K562 (cell line): ENCODE measurements at regions not wholly inside any gene's neighbourhood (a gene's known extent, or its start where the extent isn't known, plus 50 kb on each side); places are given as distances from the start of the nearest gene placed in this dataset.

ENCODE experiments used
- ATAC-seq: fragments of 200-7000 bp; cut with Tn5 transposase; 3 replicates; pipeline ENCODE4 v1.9.1; 2020; ENCODE audit warnings: moderate library complexity
- BruUV-seq: library from RNA; stranded (reverse); fragments of 400-500 nt; replicated peaks from 2 replicates; lab custom pipeline; 2021; lab: Mats Ljungman, UMichigan
- CTCF ChIA-PET: fragments of 300-600 bp; formaldehyde crosslinking; extraction: SDS; loops from one replicate; lab custom pipeline; 2021; ENCODE audit warnings: low intra/inter-chr PET ratio; lab: Yijun Ruan, JAX
- POLR2A ChIA-PET: fragments of 300-600, 350-650 bp; sonication (Branson Sonifier 250); formaldehyde crosslinking; extraction: SDS; loops from one replicate; lab custom pipeline; 2021; ENCODE audit warnings: antibody characterized with exemption, inconsistent platforms; lab: Yijun Ruan, JAX
- DNase-seq, 4 experiments: peaks; one replicate each; pipeline versions ENCODE4 v3.0.0 to v3.0.0-alpha.2; 2011 to 2018; ENCODE audit warnings: low spot score in 3 of 4, mixed read lengths in 3 of 4; ENCODE audit errors: extremely low read depth in 1 of 4
- FAIRE-seq: peaks from 2 replicates; lab custom pipeline; 2011; peaks lifted over from hg19 to GRCh38; lab: Jason Lieb, UNC
- H2AFZ ChIP-seq: 2 replicates; pipeline ENCODE4 v1.6.0; 2011; ENCODE audit warnings: low read depth, low read length, control low read depth, inconsistent platforms
- H3K27ac ChIP-seq: fragments of 200-600 bp; 3 replicates; pipeline ENCODE4 v1.8.0; 2011; ENCODE audit warnings: low read depth, mild to moderate bottlenecking, control low read depth, inconsistent platforms, low read length, moderate library complexity, mixed read lengths; ENCODE audit errors: extremely low read depth
- H3K27me3 ChIP-seq, 2 experiments: fragments of 300-600 bp in 1 of 2; 2 replicates in 1 of 2; 3 replicates in 1 of 2; pipeline versions ENCODE4 v1.6.0 to v1.8.0; 2011; ENCODE audit warnings: inconsistent platforms in 2 of 2, low read length in 2 of 2, mild to moderate bottlenecking in 1 of 2, mixed read lengths in 1 of 2, moderate library complexity in 1 of 2; ENCODE audit not compliant: control insufficient read depth in 2 of 2, insufficient read depth in 2 of 2
- H3K36me3 ChIP-seq: fragments of 300-600 bp; 3 replicates; pipeline ENCODE4 v1.8.0; 2011; ENCODE audit warnings: mild to moderate bottlenecking, low read length, inconsistent platforms; ENCODE audit not compliant: control insufficient read depth, insufficient read depth
- H3K4me1 ChIP-seq, 2 experiments: fragments of 200-600 bp in 1 of 2; replicated peaks in 1 of 2; 2 replicates in 1 of 2; 3 replicates in 1 of 2; pipeline versions ENCODE4 v1.5.1 to v1.8.0; 2011; ENCODE audit warnings: inconsistent platforms in 2 of 2, low read length in 2 of 2, mild to moderate bottlenecking in 1 of 2, mixed read lengths in 1 of 2, moderate library complexity in 1 of 2; ENCODE audit not compliant: control insufficient read depth in 2 of 2, insufficient read depth in 2 of 2
- H3K4me2 ChIP-seq: 2 replicates; pipeline ENCODE4 v1.6.1; 2011; ENCODE audit warnings: low read length, control low read depth, inconsistent platforms, mixed read lengths; ENCODE audit not compliant: insufficient read depth
- H3K4me3 ChIP-seq: fragments of 200-600 bp; sonication (generic), shearing (Covaris generic); 2 replicates; pipeline ENCODE4 v1.5.1; 2016; ENCODE audit warnings: control low read depth, inconsistent platforms
- H3K79me2 ChIP-seq: fragments of 200-600 bp; 3 replicates; pipeline ENCODE4 v1.8.0; 2011; ENCODE audit warnings: low read length, inconsistent platforms; ENCODE audit not compliant: control insufficient read depth, insufficient read depth
- H3K9ac ChIP-seq, 2 experiments: 2 replicates each; pipeline versions ENCODE4 v1.6.0 to v1.6.1; 2011; ENCODE audit warnings: low read depth in 2 of 2, low read length in 2 of 2, control low read depth in 1 of 2, inconsistent platforms in 1 of 2, mild to moderate bottlenecking in 1 of 2, mixed read lengths in 1 of 2; ENCODE audit not compliant: insufficient read depth in 1 of 2
- H3K9me1 ChIP-seq: one replicate; pipeline ENCODE4 v1.6.0; 2011; ENCODE audit warnings: inconsistent platforms, mild to moderate bottlenecking, low read length, moderate library complexity; ENCODE audit not compliant: control insufficient read depth, insufficient read depth
- H3K9me3 ChIP-seq: replicated peaks from 2 replicates; pipeline ENCODE4 v1.5.1; 2011; ENCODE audit warnings: low read depth, low read length, inconsistent platforms; ENCODE audit not compliant: control insufficient read depth, insufficient read depth
- H4K20me1 ChIP-seq: replicated peaks from 2 replicates; pipeline ENCODE4 v1.6.1; 2011; ENCODE audit warnings: low read length, inconsistent platforms, mixed read lengths; ENCODE audit not compliant: control insufficient read depth, insufficient read depth
- CAMTA2 ChIP-seq: fragments of 250-450 bp; sonication (Bioruptor Pico); conservative IDR thresholded peaks from 2 replicates; pipeline ENCODE4 v1.5.1; 2022
- CREB1 ChIP-seq, 2 experiments: sonication (generic) in 1 of 2; formaldehyde crosslinking in 1 of 2; IDR thresholded peaks; 2 replicates each; pipeline versions ENCODE4 v1.6.1 to v1.8.0; 2012 to 2022; ENCODE audit warnings: inconsistent platforms in 1 of 2, mild to moderate bottlenecking in 1 of 2, missing genetic modification reagents in 1 of 2, moderate library complexity in 1 of 2
- HDAC1 ChIP-seq, 2 experiments: fragments of 450-650 bp; IDR thresholded peaks; 2 replicates each; pipeline ENCODE4 v1.6.1; 2016 to 2017; ENCODE audit warnings: inconsistent platforms in 1 of 2, mild to moderate bottlenecking in 1 of 2, moderate library complexity in 1 of 2
- MEIS2 ChIP-seq: fragments of 450-650 bp; IDR thresholded peaks from 2 replicates; pipeline ENCODE4 v1.6.1; 2014; ENCODE audit warnings: mild to moderate bottlenecking; ENCODE audit not compliant: partially characterized antibody
- POLR3G ChIP-seq: IDR thresholded peaks from 2 replicates; pipeline ENCODE4 v1.6.1; 2011; ENCODE audit not compliant: insufficient read length, insufficient replicate concordance; ENCODE audit errors: extremely low read depth
- SMARCA4 ChIP-seq: fragments of 450-650 bp; IDR thresholded peaks from 2 replicates; pipeline ENCODE4 v1.6.1; 2016
- SMARCC2 ChIP-seq: fragments of 450-650 bp; IDR thresholded peaks from 2 replicates; pipeline ENCODE4 v1.6.1; 2017; ENCODE audit warnings: antibody characterized with exemption, moderate library complexity, mild to moderate bottlenecking, low read depth
- SNIP1 ChIP-seq: fragments of 450-650 bp; IDR thresholded peaks from 2 replicates; pipeline ENCODE4 v1.7.1; 2017; ENCODE audit warnings: low read depth, mild to moderate bottlenecking
- SP1 ChIP-seq: sonication (generic); formaldehyde crosslinking; IDR thresholded peaks from 2 replicates; pipeline ENCODE4 v1.8.1; 2022; ENCODE audit warnings: mild to moderate bottlenecking, missing genetic modification reagents
- ZBTB7A ChIP-seq: IDR thresholded peaks from 2 replicates; pipeline ENCODE4 v1.6.1; 2011; ENCODE audit warnings: low read depth, mild to moderate bottlenecking, low read length, moderate library complexity, borderline replicate concordance; ENCODE audit not compliant: control insufficient read depth
- ZNF184 ChIP-seq: sonication (generic); formaldehyde crosslinking; IDR thresholded peaks from 2 replicates; pipeline ENCODE4 v1.5.0; 2020; ENCODE audit warnings: missing genetic modification reagents
- ZNF347 ChIP-seq: fragments of 450-650 bp; formaldehyde crosslinking; IDR thresholded peaks from 2 replicates; pipeline ENCODE4 v1.4.0; 2020; ENCODE audit warnings: low read depth, mild to moderate bottlenecking, moderate library complexity
- ZNF57 ChIP-seq: fragments of 450-650 bp; formaldehyde crosslinking; IDR thresholded peaks from 2 replicates; pipeline ENCODE4 v1.4.0; 2020; ENCODE audit warnings: mild to moderate bottlenecking, moderate library complexity
- ZNF589 ChIP-seq: fragments of 200-800 bp; sonication (Bioruptor generic); IDR thresholded peaks from 2 replicates; pipeline ENCODE4 v1.6.1; 2016; ENCODE audit warnings: low read depth, missing genetic modification characterization, missing compliant biosample characterization
- WGBS: fragments of 100-300 bp; shearing (Covaris generic); methylation state at CpG from one replicate; pipeline ENCODE4 v1.1.6; 2016; ENCODE audit warnings: low coverage, mixed read lengths; ENCODE audit not compliant: insufficient coverage; ENCODE audit errors: missing lambda C conversion rate; 5-methylcytosine and 5-hydroxymethylcytosine counted together
- in situ Hi-C: fragments of 300-500 bp; cut with MboI; formaldehyde crosslinking; loops from 4 replicates; pipeline ENCODE4 v1.15.0; 2018; ENCODE audit warnings: inconsistent platforms, mixed read lengths
- intact Hi-C: fragments of 100-400 bp; cut with micrococcal nuclease; formaldehyde crosslinking; loops from 2 replicates; pipeline ENCODE4 v1.14.2; 2022
- TF ChIP-seq, protein P1 (sequence below): fragments of 450-650 bp; formaldehyde crosslinking; IDR thresholded peaks from 2 replicates; pipeline ENCODE4 v1.4.0; 2022; ENCODE audit warnings: mild to moderate bottlenecking, moderate library complexity
- TF ChIP-seq, protein P2 (sequence below): fragments of 150-350 bp; conservative IDR thresholded peaks from 2 replicates; pipeline ENCODE4 v1.6.1; 2014; ENCODE audit warnings: low read length

DNA sequence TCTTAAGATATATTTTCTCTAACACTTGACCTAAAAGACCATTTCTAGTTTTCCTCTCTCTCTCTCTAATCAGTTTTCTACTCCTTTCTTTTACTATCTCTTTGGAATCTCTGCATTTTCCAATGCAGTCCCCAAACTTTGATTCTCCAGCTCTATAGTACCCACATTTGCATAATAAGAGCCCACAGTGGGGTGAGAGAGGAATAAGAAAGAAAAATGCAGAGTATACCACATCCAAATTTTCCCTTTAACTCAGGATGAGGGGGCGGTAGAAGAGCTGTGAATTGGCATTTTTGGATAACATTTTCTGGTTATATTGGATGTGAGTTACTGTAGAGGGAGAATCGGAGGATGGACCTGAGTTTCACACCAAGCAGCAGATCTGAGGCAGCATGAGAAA lies 74.4 kb upstream of the SOD3 start:
- Histone ChIP-seq H4K20me1 (no peaks in the 10 kb centered on the region), H2AFZ (no peak overlapping the region), H3K79me2 (no peaks in the 10 kb centered on the region), H3K9me1 (no peaks in the 10 kb centered on the region), H3K4me1 (no peaks in the 10 kb centered on the region), H3K27ac (no peak overlapping the region), H3K4me3 (no peak overlapping the region), H3K9me3 (0 out of 2 replicates have a peak, but pooled peaks cover 2% of the 10 kb centered on the region), H3K4me2 (no peak overlapping the region), H3K36me3 (no peaks in the 10 kb centered on the region), H3K27me3 (no peaks in the 10 kb centered on the region; a peak in 1 of 5 replicates), H3K9ac (no peak overlapping the region)
- FAIRE-seq (no peak), ATAC-seq (no peak), DNase-seq (no peak)
- in situ Hi-C loops = no loop called here
- POLR2A ChIA-PET = no interaction called here
- CTCF ChIA-PET = no interaction called here
- WGBS = 0% methylated on average over 2 of the region's 2 CpGs
- TF ChIP-seq MEIS2 (no peak), SMARCA4 (no peak), POLR3G (no peak), ZBTB7A (no peak), SMARCC2 (no peak), ZNF347 (CRISPR knock-in tag) (no peak), SP1 (no peak), CAMTA2 (CRISPR knock-in tag) (no peak), HDAC1 (IDR thresholded peaks at IDR 0.05) (no peak), SNIP1 (no peak), ZNF57 (no peak), CREB1 (IDR thresholded peaks at IDR 0.05) (no peak), CREB1 (CRISPR knock-in tag; IDR thresholded peaks at IDR 0.05) (no peak), ZNF184 (CRISPR knock-in tag) (no peak), ZNF589 (CRISPR knock-in tag) (no peak)
- TF ChIP-seq, protein P1, sequence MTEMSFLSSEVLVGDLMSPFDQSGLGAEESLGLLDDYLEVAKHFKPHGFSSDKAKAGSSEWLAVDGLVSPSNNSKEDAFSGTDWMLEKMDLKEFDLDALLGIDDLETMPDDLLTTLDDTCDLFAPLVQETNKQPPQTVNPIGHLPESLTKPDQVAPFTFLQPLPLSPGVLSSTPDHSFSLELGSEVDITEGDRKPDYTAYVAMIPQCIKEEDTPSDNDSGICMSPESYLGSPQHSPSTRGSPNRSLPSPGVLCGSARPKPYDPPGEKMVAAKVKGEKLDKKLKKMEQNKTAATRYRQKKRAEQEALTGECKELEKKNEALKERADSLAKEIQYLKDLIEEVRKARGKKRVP (CRISPR knock-in tag) = no peak
- TF ChIP-seq, protein P2, sequence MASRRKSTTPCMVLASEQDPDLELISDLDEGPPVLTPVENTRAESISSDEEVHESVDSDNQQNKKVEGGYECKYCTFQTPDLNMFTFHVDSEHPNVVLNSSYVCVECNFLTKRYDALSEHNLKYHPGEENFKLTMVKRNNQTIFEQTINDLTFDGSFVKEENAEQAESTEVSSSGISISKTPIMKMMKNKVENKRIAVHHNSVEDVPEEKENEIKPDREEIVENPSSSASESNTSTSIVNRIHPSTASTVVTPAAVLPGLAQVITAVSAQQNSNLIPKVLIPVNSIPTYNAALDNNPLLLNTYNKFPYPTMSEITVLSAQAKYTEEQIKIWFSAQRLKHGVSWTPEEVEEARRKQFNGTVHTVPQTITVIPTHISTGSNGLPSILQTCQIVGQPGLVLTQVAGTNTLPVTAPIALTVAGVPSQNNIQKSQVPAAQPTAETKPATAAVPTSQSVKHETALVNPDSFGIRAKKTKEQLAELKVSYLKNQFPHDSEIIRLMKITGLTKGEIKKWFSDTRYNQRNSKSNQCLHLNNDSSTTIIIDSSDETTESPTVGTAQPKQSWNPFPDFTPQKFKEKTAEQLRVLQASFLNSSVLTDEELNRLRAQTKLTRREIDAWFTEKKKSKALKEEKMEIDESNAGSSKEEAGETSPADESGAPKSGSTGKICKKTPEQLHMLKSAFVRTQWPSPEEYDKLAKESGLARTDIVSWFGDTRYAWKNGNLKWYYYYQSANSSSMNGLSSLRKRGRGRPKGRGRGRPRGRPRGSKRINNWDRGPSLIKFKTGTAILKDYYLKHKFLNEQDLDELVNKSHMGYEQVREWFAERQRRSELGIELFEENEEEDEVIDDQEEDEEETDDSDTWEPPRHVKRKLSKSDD = no peak
- BruUV-seq = no TSS peak
- intact Hi-C loops = no loop called here
